Glutamatergic neuron (in vitro differentiated cells): ENCODE measurements at regions not wholly inside any gene's neighbourhood (a gene's known extent, or its start where the extent isn't known, plus 50 kb on each side); places are given as distances from the start of the nearest gene placed in this dataset.

Source experiments
- DNase-seq: peaks from one replicate; pipeline ENCODE4 v3.0.0; 2022
- H3K27ac Mint-ChIP-seq: one replicate; pipeline ENCODE4 v1.8.0; 2020; ENCODE audit warnings: mild to moderate bottlenecking, mixed read lengths, inconsistent platforms; ENCODE audit not compliant: unreplicated experiment
- H3K27me3 Mint-ChIP-seq: one replicate; pipeline ENCODE4 v1.8.0; 2020; ENCODE audit warnings: mild to moderate bottlenecking, moderate library complexity, mixed read lengths, inconsistent platforms; ENCODE audit not compliant: unreplicated experiment
- H3K36me3 Mint-ChIP-seq: one replicate; pipeline ENCODE4 v1.8.0; 2020; ENCODE audit warnings: mild to moderate bottlenecking, mixed read lengths, inconsistent platforms; ENCODE audit not compliant: unreplicated experiment
- H3K4me1 Mint-ChIP-seq: one replicate; pipeline ENCODE4 v1.8.0; 2020; ENCODE audit warnings: mild to moderate bottlenecking, low read depth, mixed read lengths, inconsistent platforms; ENCODE audit not compliant: unreplicated experiment
- H3K4me3 Mint-ChIP-seq: one replicate; pipeline ENCODE4 v1.8.0; 2020; ENCODE audit warnings: mild to moderate bottlenecking, mixed read lengths, inconsistent platforms; ENCODE audit not compliant: unreplicated experiment
- H3K9me3 Mint-ChIP-seq: one replicate; pipeline ENCODE4 v1.8.0; 2020; ENCODE audit warnings: mild to moderate bottlenecking, moderate library complexity, mixed read lengths, inconsistent platforms; ENCODE audit not compliant: unreplicated experiment
- TF ChIP-seq, protein P1 (sequence below): fragments of 200-600 bp; sonication (generic); IDR thresholded peaks from one replicate; pipeline ENCODE4 v1.5.0; 2021; ENCODE audit not compliant: partially characterized antibody, unreplicated experiment

DNA sequence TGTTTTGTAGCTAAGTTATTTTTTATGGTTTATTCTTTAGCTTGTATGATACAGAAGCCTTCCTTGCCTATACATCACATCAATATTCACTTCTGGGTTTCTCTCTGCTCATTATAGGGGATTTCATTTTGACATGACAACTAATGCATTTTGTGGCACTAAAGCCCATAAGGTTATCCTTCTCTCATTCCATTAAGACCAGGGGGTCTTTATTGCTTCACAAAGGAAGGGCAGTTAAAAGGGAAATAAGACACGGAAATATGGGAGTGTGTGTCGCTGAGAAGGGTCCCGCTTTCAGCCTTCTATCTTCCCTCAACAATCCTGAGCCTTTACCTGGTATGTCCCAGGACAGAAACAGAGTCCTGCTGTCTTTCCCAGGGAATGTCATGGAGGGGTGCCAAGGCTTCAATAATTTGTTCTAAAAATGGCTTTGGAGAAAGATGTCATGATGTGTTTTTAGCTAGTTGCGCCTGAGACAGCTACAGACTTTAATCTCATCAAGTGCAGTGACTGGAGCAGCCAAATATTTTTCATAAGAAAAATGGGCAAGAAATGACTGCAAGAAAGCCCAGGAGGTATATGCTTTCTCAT lies 1145.4 kb upstream of the TMEM132C start:
- Mint-ChIP-seq H3K9me3 (peaks cover 7% of the 10 kb centered on the region), H3K4me3 (no peak overlapping the region), H3K27me3 (no peaks in the 10 kb centered on the region), H3K4me1 (no peaks in the 10 kb centered on the region), H3K27ac (no peak overlapping the region), H3K36me3 (no peaks in the 10 kb centered on the region)
- TF ChIP-seq, protein P1, sequence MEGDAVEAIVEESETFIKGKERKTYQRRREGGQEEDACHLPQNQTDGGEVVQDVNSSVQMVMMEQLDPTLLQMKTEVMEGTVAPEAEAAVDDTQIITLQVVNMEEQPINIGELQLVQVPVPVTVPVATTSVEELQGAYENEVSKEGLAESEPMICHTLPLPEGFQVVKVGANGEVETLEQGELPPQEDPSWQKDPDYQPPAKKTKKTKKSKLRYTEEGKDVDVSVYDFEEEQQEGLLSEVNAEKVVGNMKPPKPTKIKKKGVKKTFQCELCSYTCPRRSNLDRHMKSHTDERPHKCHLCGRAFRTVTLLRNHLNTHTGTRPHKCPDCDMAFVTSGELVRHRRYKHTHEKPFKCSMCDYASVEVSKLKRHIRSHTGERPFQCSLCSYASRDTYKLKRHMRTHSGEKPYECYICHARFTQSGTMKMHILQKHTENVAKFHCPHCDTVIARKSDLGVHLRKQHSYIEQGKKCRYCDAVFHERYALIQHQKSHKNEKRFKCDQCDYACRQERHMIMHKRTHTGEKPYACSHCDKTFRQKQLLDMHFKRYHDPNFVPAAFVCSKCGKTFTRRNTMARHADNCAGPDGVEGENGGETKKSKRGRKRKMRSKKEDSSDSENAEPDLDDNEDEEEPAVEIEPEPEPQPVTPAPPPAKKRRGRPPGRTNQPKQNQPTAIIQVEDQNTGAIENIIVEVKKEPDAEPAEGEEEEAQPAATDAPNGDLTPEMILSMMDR, result no peak
- DNase-seq, result no peak

DNA sequence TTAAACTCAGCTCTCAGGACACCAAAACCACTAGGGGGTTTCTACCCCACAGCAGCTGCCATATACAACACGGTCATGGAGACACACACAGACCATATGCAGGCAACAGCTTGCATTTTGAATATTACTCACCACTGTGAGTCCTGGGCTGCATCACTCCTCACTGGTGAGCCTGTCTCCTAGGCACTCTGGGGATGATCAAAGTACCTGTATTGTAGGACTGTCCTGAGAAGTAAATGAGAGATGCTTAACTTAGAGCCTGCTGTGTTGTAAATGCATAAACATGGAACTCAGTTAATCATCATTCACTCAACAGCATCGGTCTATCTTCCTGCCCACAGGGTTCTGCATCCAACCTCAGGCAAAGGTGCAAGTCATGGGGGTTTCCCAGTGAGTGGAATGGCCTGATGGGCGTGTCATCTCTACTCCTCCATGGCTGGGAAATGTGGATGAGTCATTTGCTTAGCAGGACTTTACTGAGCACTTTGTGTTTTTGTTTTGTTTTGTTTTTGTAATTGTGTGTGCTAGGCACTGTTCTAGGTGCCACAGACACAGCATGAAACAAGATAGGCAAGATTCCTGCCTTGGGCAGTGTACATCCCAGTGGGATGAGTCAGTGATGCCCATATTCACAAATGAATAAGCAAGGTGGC lies 1141.2 kb upstream of the TMEM132C start:
- TF ChIP-seq, protein P1, result no peak
- H3K4me1 Mint-ChIP-seq, result no peaks in the 10 kb centered on the region
- no peak overlapping the region for H3K4me3 Mint-ChIP-seq
- H3K9me3 Mint-ChIP-seq, result peaks cover 4% of the 10 kb centered on the region
- no peaks in the 10 kb centered on the region for H3K36me3 Mint-ChIP-seq
- DNase-seq, result no peak
- peaks cover 2% of the 10 kb centered on the region for H3K27me3 Mint-ChIP-seq
- H3K27ac Mint-ChIP-seq, result no peak overlapping the region

DNA sequence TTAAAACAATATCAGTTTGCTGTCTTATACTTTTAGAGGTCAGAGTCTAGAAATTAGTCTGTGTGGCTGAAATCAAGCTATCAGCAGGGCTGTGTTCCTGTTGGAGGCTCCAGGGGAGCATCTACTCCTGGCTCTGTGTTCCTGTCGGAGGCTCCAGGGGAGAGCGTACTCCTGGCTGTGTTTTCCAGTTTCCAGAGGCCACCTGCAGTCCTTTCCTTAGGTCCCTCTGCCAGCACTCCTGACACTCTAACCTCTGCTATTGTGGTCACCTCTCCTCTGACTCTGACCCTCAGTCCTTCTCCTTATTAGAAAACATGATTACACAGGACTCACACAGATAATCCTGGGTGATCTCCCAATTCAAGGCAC lies 1140.7 kb upstream of the TMEM132C start:
- TF ChIP-seq, protein P1, result no peak
- H3K9me3 Mint-ChIP-seq, result peaks cover 2% of the 10 kb centered on the region

DNA sequence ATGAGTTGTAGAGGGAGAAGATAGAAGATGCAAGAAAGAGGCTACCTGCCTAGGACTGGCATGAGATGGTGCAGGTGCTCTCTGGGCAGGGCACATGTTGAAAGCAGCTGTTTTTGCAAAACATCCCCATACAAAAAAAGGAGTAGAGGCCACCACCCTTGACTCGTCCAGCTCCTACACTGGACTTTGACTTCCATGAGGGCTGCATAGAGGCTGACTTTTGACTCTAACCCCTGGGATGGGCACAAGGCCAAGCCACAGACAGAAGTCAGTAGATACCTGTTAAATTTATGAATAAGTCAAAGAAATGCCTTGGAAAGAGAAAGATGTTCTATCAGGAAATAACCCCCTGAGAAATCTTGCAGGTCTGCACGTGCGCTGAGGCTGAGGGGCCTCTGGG lies 1139.1 kb upstream of the TMEM132C start:
- peaks cover 2% of the 10 kb centered on the region for H3K9me3 Mint-ChIP-seq
- H3K4me1 Mint-ChIP-seq, result no peaks in the 10 kb centered on the region
- peaks cover 2% of the 10 kb centered on the region for H3K27me3 Mint-ChIP-seq
- no peak overlapping the region for H3K4me3 Mint-ChIP-seq
- H3K27ac Mint-ChIP-seq, result no peak overlapping the region
- H3K36me3 Mint-ChIP-seq, result no peaks in the 10 kb centered on the region
- TF ChIP-seq, protein P1, result no peak
- no peak for DNase-seq

More for the DNA sequence above, 1140.7 kb upstream of the TMEM132C start:
- no peaks in the 10 kb centered on the region for H3K36me3 Mint-ChIP-seq
- DNase-seq, result no peak
- no peaks in the 10 kb centered on the region for H3K4me1 Mint-ChIP-seq
- no peak overlapping the region for H3K4me3 Mint-ChIP-seq
- H3K27me3 Mint-ChIP-seq, result peaks cover 2% of the 10 kb centered on the region
- no peak overlapping the region for H3K27ac Mint-ChIP-seq

DNA sequence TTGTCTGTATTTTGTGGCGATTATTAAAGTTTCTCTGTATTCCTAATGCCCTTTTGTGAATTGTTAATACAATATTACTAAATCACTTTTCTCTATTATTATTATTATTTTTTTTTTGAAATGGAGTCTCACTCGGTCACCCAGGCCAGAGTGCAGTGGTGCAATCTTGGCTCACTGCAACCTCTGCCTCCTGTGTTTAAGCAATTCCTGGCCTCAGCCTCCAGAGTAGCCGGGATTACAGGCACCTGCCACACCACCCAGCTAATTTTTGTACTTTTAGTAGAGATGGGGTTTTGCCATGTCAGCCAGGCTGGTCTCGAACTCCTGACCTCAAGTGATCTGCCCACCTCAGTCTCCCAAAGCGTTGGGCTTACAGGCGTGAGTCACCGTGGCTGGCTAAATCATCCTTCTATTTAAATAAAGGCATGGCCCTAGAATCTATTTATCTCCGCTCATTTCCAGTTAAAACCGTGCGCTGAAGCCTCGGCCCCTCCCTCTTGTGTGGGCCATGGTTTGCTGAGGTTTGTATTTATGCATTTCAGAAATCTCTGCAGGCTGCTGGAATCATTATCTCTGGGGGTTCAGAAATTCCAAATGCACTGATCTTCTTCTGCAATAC lies 1136.4 kb upstream of the TMEM132C start:
- Mint-ChIP-seq H3K9me3 (peaks cover 2% of the 10 kb centered on the region), H3K27me3 (peaks cover 2% of the 10 kb centered on the region), H3K4me1 (no peaks in the 10 kb centered on the region), H3K4me3 (no peak overlapping the region), H3K27ac (no peak overlapping the region), H3K36me3 (no peaks in the 10 kb centered on the region)
- TF ChIP-seq, protein P1, result no peak
- no peak for DNase-seq
